22Rv1 (cell line): ENCODE measurements at regions not wholly inside any gene's neighbourhood (a gene's known extent, or its start where the extent isn't known, plus 50 kb on each side); places are given as distances from the start of the nearest gene placed in this dataset.

Experiments used
- H3K27ac ChIP-seq: fragments of 450-650 bp; 2 replicates; pipeline ENCODE4 v1.5.1; 2017
- CTCF ChIP-seq: fragments of 450-650 bp; IDR thresholded peaks from 2 replicates; pipeline ENCODE4 v1.5.1; 2017; ENCODE audit warnings: mild to moderate bottlenecking
- ZFX ChIP-seq: fragments of 450-650 bp; IDR thresholded peaks from 2 replicates; pipeline ENCODE4 v1.6.1; 2017; ENCODE audit warnings: antibody characterized with exemption, borderline replicate concordance

GRCh38 chr15:91689377-91689776 is 164.1 kb upstream of the SLCO3A1 start:
- TF ChIP-seq ZFX (no peak), CTCF (no peak)
- no peak overlapping the region for H3K27ac ChIP-seq

- TF ChIP-seq ZFX, result no peak
- no peak for TF ChIP-seq CTCF
- no peak overlapping the region for H3K27ac ChIP-seq
Observed at GRCh38 chr15:91692596-91692995, 160.9 kb upstream of the SLCO3A1 start.

GRCh38 chr15:91694131-91694830 is 159.2 kb upstream of the SLCO3A1 start:
- TF ChIP-seq CTCF (no peak), ZFX (no peak)
- no peak overlapping the region for H3K27ac ChIP-seq

- H3K27ac ChIP-seq, result no peak overlapping the region
- TF ChIP-seq CTCF (no peak), ZFX (no peak)
Observed at GRCh38 chr15:91694831-91695210, 158.7 kb upstream of the SLCO3A1 start.

- TF ChIP-seq CTCF (no peak), ZFX (no peak)
- H3K27ac ChIP-seq, result no peak overlapping the region
Observed at GRCh38 chr15:91695799-91696198, 157.7 kb upstream of the SLCO3A1 start.

- no peak for TF ChIP-seq CTCF
- TF ChIP-seq ZFX, result no peak
- no peak overlapping the region for H3K27ac ChIP-seq
Observed at GRCh38 chr15:91696981-91697380, 156.5 kb upstream of the SLCO3A1 start.

GRCh38 chr15:91698241-91698640 is 155.3 kb upstream of the SLCO3A1 start:
- no peak overlapping the region for H3K27ac ChIP-seq
- TF ChIP-seq CTCF, result no peak
- TF ChIP-seq ZFX, result no peak
